Kasumi-1 (cell line): ENCODE measurements at regions not wholly inside any gene's neighbourhood (a gene's known extent, or its start where the extent isn't known, plus 50 kb on each side); places are given as distances from the start of the nearest gene placed in this dataset.

ENCODE experiments used
- DNase-seq, 2 experiments: peaks; one replicate each; lab custom pipeline; 2025; lab: John Stamatoyannopoulos, UW

- DNase-seq = no peak
Observed at GRCh38 chr10:128316121-128316726, 190.0 kb upstream of the MKI67 start.

DNA sequence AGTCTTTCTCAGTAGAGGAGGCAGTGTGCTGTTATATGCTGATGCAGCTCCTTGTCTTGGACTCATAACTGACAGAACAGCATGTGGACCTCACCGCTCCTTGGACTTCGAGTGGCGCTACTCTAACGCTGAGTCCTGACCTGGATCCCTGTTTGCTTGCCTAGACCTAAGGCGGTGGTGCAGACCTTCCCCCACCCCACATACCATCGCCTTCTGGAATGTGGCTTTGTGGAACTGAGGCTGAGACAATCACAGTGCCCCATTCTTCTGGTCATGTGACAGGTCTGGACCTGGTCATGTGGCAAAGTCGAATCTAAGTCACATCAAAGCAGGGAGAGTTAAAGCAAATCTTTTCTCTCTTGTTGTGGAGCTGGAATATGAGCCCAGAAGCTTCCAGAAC is 190.7 kb upstream of the MKI67 start:
- DNase-seq = no peak

GRCh38 chr10:128318366-128318765 is 192.1 kb upstream of the MKI67 start:
- DNase-seq = no peak

DNA sequence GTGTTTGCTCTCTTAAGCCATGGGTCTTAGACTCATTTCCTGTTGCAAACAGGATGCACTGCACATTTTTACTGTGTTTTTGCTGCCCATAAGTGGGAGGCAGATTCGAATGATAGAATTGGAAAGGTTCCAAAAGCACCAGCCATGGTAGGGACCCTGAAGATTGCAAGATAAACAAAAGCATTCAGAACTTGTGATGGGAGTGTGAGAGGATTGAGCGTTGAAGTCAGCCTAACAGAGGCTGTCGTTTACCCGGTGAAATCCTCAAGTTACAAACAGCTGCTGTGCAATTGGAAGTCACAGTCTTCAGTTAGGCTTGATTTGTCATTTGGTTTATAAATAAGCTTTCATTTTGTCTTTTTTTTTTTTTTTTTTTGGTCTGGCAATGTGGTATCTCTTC is 192.7 kb upstream of the MKI67 start:
- no peak for DNase-seq

GRCh38 chr10:128322106-128322505 is 195.9 kb upstream of the MKI67 start:
- no peak for DNase-seq

GRCh38 chr10:128322950-128323349 is 196.7 kb upstream of the MKI67 start:
- DNase-seq = no peak

DNA sequence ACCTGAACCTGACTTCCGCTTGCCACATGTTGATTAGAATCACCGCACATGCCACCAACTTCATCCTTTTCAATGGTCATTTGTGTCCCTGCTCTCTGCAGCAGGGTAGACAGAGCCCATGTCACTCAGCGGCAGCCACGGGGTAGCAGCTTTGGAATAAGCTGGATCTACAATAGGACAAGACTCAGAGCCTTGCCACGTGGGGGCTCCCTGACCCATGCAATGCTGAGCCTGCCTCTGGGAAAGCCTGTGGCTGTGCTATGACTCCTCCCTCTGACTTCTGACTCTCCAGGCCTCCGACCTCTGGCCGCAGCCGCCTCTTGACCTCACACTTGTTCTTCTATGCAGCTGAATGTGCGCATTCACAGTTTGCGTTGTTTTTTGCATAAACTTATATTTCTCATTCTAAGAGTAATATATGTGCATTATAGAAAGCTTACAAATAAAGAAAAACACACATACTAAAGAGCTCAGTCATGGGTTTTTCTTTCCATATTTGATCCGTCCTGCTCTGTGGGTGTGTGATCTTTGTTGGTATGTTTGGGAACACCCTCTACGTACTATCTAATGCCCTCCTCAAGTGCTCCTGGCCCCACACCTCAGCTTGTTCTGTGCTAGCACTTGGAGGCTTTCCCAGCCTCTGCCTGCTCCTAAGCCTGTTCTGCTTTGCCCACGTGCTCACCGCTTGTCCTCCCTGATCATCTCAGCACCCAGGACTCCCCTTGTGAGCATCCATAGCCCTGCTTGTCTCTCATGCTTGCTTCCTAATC is 198.0 kb upstream of the MKI67 start:
- DNase-seq = no peak

GRCh38 chr10:128325788-128326187 is 199.6 kb upstream of the MKI67 start:
- DNase-seq = no peak

DNA sequence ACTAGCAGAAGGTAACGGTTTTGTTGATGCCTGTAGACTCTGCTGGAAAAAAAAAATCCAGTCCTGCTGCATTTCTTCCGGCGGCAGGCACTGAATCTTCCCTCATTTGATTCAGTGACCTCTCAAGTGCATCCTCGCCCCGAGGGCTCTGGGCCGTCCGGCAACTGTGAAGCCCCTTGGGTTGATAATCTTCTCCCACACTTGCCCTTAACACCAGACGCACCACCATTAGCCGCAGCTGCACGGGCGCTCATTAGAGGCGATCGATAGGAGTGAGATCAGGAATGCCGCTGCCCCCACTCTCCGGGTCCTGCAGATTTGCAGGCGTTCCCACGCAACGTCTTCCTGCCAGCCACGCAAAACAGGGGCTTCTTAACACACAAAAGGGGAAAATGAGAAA is 200.0 kb upstream of the MKI67 start:
- no peak for DNase-seq

- DNase-seq = no peak
Observed at GRCh38 chr10:128326851-128327250, 200.6 kb upstream of the MKI67 start.

DNA sequence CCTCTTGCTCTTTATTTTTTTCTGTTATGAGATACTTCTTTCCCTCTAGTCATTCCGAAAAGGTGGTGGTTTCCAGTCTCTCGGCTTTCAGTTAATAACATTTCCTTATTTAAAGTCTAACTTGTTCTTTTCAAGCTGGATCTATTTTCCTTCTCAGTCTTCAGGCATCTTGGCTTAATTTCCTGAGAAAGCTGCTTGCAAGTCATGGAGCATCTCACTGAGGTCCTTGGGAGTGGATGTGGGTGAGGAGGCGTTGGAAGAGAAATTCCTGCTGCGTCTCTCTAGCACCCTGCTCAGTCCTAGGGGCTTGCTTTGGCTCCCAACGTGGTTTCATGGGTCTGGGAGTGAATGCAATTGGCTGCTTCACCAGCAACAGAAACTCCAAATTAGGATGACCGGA is 210.2 kb upstream of the MKI67 start:
- no peak for DNase-seq

DNA sequence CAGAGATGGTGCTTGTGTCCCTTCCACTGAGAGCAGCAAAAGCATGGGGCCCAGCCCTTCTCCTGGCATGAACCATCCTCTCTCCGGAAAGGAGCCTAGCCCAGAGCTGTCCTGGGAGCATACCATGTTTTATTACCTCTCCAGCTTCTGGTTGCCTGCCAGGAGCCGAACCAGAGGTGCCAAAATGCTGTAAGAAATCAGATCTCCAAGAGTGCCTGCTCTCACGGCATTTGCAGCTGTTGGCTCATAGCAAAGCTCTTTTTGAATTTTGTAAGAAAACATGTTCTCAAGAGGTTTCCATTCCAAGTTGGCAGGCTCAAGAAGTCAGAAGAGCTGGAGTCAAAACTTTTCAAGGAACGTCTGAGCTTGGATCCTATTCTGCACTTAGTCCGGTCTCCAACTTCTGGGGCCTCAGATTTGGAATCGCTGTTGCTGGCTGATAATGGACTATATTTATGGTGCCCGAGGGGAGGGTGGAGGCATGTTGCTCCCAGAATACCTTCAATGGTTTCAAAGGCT is 211.7 kb upstream of the MKI67 start:
- no peak for DNase-seq

DNA sequence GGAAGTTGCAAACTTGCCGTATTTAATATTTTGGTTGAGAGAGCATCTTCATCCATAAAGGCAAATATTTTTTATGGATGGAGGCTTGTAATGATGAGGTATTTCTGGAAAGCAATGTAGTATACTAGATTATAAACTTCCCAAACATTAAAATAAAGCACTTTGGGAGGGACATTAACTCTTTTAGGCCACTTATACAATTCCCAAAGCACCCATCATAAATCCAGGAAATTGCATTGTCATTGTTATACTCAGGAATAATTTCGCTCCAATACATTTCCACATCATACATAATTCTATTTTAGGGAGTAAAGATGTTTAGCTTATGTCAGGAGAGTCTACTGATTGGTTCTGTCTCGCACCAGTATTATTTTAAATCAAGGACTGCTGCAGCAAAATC is 212.7 kb upstream of the MKI67 start:
- DNase-seq = no peak

- no peak for DNase-seq
Observed at GRCh38 chr10:128339753-128340152, 213.5 kb upstream of the MKI67 start.

- DNase-seq = no peak
Observed at GRCh38 chr10:128345353-128345752, 219.1 kb upstream of the MKI67 start.

- no peak for DNase-seq
Observed at GRCh38 chr10:128360783-128361182, 234.6 kb upstream of the MKI67 start.

DNA sequence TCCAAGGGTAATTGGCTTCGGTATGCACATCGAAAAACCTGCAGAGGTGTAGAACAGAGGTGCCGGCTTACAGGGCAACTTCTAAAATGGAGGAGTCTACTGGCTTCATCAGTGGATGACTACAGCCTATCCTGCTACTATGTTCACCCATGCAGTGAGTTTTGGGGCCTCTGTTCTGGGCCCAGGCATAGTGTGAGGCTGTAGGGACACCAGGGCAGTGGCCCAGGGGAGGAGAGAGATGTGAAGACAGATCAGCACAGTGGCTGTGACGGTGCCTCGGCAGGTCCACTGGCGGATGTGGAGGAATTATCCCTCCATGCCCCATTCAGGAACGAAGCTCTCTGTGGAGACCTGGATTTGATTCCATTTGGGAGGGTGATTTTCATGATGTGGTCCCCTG is 235.3 kb upstream of the MKI67 start:
- no peak for DNase-seq

DNA sequence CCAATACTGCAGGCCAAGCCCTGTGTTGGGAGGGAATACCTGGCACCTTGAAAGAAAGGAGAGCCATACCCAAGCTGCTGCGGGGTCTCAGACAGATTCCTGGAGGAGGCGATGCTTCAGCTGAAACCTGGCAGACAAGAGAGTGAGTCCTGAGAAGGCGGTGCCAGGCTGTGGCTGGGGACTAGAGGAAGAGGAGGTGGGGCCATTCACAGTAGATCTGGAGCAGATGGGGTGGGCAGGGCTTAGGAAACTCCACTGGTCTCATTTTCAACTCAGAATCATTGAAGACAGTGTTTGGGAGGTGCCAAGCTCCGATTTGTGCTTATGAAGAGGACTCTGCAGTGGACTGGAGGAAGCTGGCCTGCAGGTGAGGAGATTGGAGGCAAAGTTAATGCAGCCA is 236.3 kb upstream of the MKI67 start:
- no peak for DNase-seq

GRCh38 chr10:128364631-128365030 is 238.4 kb upstream of the MKI67 start:
- no peak for DNase-seq

- DNase-seq = no peak
Observed at GRCh38 chr10:128365156-128365725, 239.0 kb upstream of the MKI67 start.

DNA sequence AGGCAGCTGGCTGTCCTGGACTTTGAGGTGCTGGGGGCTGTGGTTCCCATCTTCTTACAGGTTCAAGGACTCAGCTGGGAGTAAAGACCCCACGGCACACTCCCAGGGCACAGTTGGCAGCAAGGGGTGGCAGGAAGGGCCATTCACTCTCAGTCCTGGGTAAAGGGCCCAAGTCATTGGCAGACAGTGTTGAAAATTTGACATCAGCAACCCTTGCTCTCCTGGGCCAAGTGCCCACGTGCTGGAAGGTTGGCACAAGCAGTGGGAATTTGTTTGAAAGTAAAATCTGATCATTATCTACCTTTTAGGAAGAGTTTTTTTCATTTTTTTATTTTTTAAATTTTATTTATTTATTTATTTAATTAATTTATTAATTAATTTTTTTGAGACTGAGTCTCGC is 241.6 kb upstream of the MKI67 start:
- no peak for DNase-seq

DNA sequence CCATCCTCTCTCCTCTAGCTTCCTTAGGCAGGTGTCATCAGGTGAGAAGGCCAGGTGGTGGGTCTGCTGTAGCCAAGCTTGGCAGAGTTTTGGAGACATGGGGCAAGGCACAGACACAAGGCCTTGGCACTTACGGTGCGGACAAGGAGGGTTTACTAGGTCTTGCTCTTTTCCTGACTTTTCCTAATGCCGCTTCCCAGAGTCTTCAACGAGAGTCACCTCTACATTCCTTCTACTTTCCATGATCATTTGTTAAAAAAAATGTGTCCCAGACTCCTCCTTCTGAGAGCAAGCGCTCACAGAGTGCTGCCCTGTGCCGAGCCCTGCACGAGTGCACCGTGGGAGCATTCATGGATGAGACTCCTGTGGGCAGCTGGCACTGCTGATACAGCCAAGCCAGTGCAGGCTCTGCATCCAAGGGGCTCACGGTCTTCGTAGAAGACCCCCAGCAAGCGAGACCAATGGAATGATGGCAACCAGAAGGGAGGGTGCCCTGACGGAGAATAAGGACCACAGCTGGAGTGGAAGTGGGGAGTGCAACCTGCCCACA is 243.0 kb upstream of the MKI67 start:
- DNase-seq = no peak
